Kidney (tissue), 13 donors: ENCODE measurements at regions not wholly inside any gene's neighbourhood (a gene's known extent, or its start where the extent isn't known, plus 50 kb on each side); places are given as distances from the start of the nearest gene placed in this dataset.

ENCODE experiments used
- DNase-seq, 5 donors: peaks; one replicate each; pipeline ENCODE4 v3.0.0-alpha.2; 2013 to 2020
- FAIRE-seq: peaks from 2 replicates; lab custom pipeline; 2012; peaks lifted over from hg19 to GRCh38; lab: Jason Lieb, UNC
- H3K27ac ChIP-seq, 2 donors: one replicate each; pipeline ENCODE4 v1.7.0; 2013; ENCODE audit warnings: low read depth in 2 of 2, low read length in 2 of 2, inconsistent platforms in 1 of 2
- H3K27me3 ChIP-seq: one replicate; pipeline ENCODE4 v1.7.1; 2013; ENCODE audit warnings: low read length, inconsistent platforms; ENCODE audit not compliant: control insufficient read depth, insufficient read depth
- H3K36me3 ChIP-seq, 3 donors: one replicate each; pipeline versions ENCODE4 v1.7.0 to v1.7.1; 2013; ENCODE audit warnings: low read length in 3 of 3, control low read depth in 1 of 3, inconsistent platforms in 1 of 3; ENCODE audit not compliant: insufficient read depth in 3 of 3, control insufficient read depth in 2 of 3
- H3K4me1 ChIP-seq, 3 donors: one replicate each; pipeline versions ENCODE4 v1.7.0 to v1.7.1; 2013; ENCODE audit warnings: low read length in 3 of 3, inconsistent platforms in 1 of 3, low read depth in 1 of 3; ENCODE audit not compliant: control insufficient read depth in 2 of 3, insufficient read depth in 2 of 3
- H3K4me3 ChIP-seq, 3 donors: one replicate each; pipeline versions ENCODE4 v1.7.0 to v1.8.1; 2013; ENCODE audit warnings: low read length in 3 of 3, control low read depth in 1 of 3, inconsistent platforms in 1 of 3
- H3K9ac ChIP-seq, 3 donors: one replicate each; pipeline versions ENCODE4 v1.7.0 to v1.7.1; 2013; ENCODE audit warnings: low read length in 3 of 3, control low read depth in 1 of 3, inconsistent platforms in 1 of 3
- H3K9me3 ChIP-seq, 3 donors: one replicate each; pipeline versions ENCODE4 v1.7.0 to v1.7.1; 2013; ENCODE audit warnings: low read length in 3 of 3, control low read depth in 1 of 3, inconsistent platforms in 1 of 3; ENCODE audit not compliant: control insufficient read depth in 2 of 3, insufficient read depth in 1 of 3
- CTCF ChIP-seq: IDR thresholded peaks from 3 replicates; pipeline ENCODE4 v1.5.1; 2012; ENCODE audit warnings: mild to moderate bottlenecking, moderate library complexity, borderline replicate concordance; ENCODE audit not compliant: insufficient read depth; ENCODE audit errors: extremely low read depth
- intact Hi-C: fragments of 100-400 bp; cut with DNase I; formaldehyde crosslinking; loops from one replicate; pipeline ENCODE4 v1.11.1; 2022
- donor health status: control.
- donor health status: control.
- donor health status: control.
- donor health status: control.
- donor health status: control.
- donor health status: DM: yes; HTN: yes; CAD: no.
- donor health status: Normal renal cell carcinoma (clear cell type).

- H3K9me3 ChIP-seq = no peaks in the 10 kb centered on the region
- intact Hi-C loops = no loop called here
- no peak for TF ChIP-seq CTCF
- H3K9ac ChIP-seq = no peak overlapping the region
- FAIRE-seq (no peak), DNase-seq (no peak)
- no peaks in the 10 kb centered on the region for H3K36me3 ChIP-seq
- no peaks in the 10 kb centered on the region for H3K4me1 ChIP-seq
- H3K27ac ChIP-seq = no peak overlapping the region
- H3K27me3 ChIP-seq = no peaks in the 10 kb centered on the region
- no peak overlapping the region for H3K4me3 ChIP-seq
Observed at GRCh38 chr2:189960346-189960745, 102.2 kb downstream of the MSTN start.

GRCh38 chr2:189959450-189959849 lies 103.1 kb downstream of the MSTN start:
- no peak for TF ChIP-seq CTCF
- Histone ChIP-seq H3K9ac (no peak overlapping the region), H3K27ac (no peak overlapping the region), H3K9me3 (no peaks in the 10 kb centered on the region), H3K4me3 (no peak overlapping the region), H3K4me1 (no peaks in the 10 kb centered on the region), H3K36me3 (no peaks in the 10 kb centered on the region), H3K27me3 (no peaks in the 10 kb centered on the region)
- intact Hi-C loops = no loop called here
- FAIRE-seq = no peak
- DNase-seq = peak in 1 of 5 donors; percentile 4

GRCh38 chr2:189954989-189955388 lies 107.5 kb downstream of the MSTN start:
- no peaks in the 10 kb centered on the region for H3K27me3 ChIP-seq
- H3K4me3 ChIP-seq = no peak overlapping the region
- no peaks in the 10 kb centered on the region for H3K4me1 ChIP-seq
- H3K27ac ChIP-seq = no peak overlapping the region
- H3K36me3 ChIP-seq = no peaks in the 10 kb centered on the region
- H3K9ac ChIP-seq = no peak overlapping the region
- intact Hi-C loops = no loop called here
- peaks cover 0 to 3% (median 0%) of the 10 kb centered on the region in 3 donors for H3K9me3 ChIP-seq
- TF ChIP-seq CTCF = no peak
- DNase-seq (no peak), FAIRE-seq (no peak)

- no peaks in the 10 kb centered on the region for H3K27me3 ChIP-seq
- no peak for TF ChIP-seq CTCF
- H3K9ac ChIP-seq = no peak overlapping the region
- DNase-seq = no peak
- H3K4me1 ChIP-seq = no peaks in the 10 kb centered on the region
- no peaks in the 10 kb centered on the region for H3K36me3 ChIP-seq
- no peak overlapping the region for H3K4me3 ChIP-seq
- H3K27ac ChIP-seq = no peak overlapping the region
- intact Hi-C loops = no loop called here
- FAIRE-seq = no peak
- peaks cover 0 to 3% (median 0%) of the 10 kb centered on the region in 3 donors for H3K9me3 ChIP-seq
Observed at GRCh38 chr2:189952536-189953109, 109.9 kb downstream of the MSTN start.
